HG03432 (cell line): ENCODE measurements at regions not wholly inside any gene's neighbourhood (a gene's known extent, or its start where the extent isn't known, plus 50 kb on each side); places are given as distances from the start of the nearest gene placed in this dataset.
A peak's percentile ranks its signal among the peaks of the same experiment; 100 is the strongest.

ENCODE experiments used
- ATAC-seq: cut with Tn5 transposase; IDR thresholded peaks from one replicate; pipeline ENCODE4 v1.9.1; 2021; ENCODE audit warnings: mild to moderate bottlenecking, moderate library complexity; ENCODE audit not compliant: unreplicated experiment

DNA sequence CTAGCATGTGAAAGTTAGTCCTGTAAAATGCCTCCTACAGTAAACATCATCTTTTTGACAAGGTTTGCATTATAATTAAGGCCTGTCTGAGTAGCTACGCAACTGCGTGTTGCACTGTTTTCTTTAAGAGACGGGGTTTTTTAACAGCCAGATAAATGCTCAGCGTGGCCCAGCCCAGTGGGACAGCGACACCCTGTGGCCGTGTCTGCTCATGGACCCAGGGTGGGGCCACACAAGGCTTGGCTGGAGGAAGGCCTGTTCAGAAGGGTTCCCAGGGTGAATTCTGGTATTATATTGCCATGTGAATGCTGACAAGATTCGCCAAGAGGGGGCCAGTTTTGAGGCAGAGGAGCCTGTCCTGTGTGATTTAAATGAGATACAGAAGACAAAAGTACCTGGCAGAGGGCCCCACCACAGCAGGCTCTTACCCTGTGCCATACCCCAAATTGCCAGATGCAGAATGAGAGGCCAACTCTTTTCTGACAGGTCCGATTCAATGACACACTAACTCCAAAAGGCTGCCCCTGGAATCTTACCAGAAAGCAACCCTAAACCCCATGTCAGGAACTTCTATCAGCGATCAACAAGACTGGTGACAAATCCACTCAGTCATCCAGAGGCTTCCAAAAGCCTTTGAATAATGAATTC is 65.9 kb upstream of the IRX6 start:
- ATAC-seq = peak; percentile 87

DNA sequence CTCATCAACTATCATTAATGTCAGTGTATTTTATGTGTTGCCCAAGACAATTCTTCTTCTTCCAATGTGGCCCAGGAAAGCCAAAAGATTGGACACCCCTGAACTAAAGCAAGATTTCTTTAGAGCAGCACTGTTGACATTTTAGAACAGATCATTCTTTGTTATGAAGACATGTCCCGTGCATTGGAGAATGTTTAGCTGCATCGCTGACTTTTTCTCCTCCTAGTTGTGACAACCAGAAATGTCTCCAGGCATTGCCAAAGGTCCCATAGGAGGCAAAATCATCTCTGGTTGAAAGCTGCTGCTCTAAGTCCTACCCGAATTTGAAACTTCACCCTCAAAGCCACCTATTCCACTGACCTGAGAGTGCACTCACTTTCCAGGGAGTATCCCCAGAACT is 62.7 kb upstream of the IRX6 start:
- ATAC-seq = no peak

DNA sequence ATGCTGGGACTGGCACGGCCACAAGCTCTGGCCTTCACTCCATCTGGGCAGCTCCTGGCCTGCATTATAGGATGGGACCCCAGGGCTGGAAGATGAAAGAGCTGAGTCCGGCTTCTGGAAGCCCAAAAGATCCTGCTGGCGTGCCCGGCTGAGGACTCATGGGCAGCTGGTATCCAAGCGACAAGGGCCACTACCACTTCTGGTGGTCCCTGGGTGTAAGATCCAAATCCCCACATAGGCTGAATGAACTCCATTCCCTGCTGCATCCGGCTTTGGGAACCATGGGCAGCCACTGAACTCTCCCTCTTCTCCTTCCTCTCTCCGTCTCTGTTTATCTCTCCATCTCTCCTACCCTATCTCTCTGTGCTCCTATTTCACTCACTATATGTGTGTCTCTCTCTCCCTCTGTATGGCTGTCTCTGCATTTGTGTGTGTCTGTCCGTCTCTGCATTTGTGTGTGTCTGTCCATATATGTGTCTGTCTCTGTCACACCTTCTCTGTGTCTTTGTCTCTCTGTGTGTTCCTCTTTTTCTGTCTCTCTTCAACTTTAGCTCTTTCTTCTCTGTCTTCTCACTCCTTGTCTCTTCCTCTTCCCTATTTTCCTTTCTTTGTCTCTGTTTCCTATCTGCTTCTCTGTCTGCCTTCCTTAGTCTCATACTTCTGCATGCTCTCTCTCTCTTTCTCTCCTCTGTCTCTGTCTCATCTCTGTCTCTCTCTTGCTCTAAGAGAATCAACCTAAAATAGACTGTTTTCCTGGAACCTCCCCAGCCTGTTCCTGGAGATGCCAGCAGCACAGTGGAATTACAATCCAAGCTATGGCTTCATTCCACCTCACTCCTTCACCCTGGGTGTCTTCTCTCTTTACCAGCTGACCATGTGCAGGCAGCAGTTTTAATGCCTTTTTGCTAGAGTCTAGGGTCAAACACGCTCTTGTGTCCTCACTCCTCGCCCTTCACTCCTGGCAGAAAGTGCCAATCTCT is 60.4 kb upstream of the IRX6 start:
- ATAC-seq = no peak

DNA sequence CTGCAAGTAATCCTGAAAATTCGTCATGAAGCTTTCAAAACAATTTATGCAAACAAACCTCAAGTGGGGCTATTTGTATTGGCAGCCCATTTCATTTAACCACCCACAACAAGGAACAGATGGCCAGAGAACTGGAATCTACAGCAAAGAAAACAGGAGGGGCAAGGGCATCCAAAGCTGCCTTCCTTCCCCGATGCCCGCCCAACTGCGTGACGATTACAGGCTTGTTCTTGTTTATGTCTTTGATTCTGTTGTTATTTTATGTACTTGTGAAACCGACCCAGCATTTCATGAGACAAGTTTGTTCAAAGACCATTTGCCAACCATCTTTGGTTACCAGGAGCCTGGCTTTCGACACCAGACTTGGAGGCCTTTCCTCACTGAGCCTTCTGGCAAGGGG is 59.1 kb upstream of the IRX6 start:
- no peak for ATAC-seq

DNA sequence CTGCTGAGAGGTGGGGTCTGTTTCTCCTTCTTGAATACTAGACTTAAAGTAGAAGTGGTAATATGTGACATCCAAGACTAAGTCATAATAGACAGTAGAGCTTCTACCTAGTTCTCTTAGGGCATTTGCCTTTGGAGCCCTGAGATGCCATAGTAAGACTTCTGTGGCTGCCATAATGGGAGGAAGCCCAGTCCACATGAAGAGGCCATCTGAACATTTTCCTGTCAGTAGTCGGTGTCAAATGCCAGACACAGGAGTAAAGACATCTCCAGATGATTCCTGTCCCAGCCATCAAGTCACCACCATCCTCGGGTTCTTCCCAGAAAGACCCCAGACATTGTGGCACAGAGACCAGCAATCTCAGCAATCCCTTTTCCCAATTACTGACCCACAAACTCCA is 58.1 kb upstream of the IRX6 start:
- no peak for ATAC-seq

DNA sequence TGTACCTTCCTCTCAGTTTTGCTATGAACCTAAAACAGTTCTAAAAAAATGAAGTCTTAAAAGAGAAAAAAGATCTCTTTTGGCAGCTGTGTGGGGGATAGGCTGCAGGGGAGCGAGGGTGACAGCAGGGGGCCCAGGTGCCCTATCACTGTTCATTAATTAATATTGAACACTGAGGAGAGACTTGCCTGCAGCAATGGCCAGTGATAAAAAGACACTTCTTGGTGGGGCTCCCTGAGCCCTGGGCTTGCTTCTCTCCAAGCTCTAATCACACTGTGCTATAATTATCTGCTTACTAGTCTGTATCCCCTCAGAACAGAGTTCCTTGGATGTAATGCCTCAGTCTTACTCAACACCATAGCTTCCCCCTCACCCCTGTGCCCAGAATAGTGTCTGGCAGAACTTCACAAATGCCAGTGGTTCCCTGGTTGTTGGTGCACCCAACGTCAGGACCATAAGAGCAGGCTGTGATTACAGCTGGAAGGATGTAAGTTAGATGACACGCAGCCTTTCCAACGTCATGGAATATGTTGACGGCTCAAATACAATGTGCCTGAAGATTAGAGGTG is 52.0 kb upstream of the IRX6 start:
- ATAC-seq = no peak

DNA sequence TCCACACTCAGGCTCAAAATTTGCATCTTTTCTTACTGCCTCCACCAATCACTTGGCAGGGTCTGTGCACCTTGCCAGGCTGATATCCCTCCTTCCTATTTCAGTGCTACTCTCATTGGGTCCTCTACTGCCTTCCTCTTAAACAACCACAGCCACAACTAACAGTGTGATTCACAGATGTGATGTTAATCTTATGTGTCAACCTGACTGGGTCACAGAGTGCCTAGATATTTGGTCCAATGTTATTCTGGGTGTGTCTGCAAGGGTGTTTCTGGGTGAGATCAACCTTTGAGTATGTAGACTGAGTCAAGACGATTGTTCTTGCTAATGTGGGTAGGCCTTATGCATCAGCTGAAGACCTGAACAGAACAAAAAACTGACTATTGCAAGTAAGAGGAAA is 51.3 kb upstream of the IRX6 start:
- ATAC-seq = no peak

DNA sequence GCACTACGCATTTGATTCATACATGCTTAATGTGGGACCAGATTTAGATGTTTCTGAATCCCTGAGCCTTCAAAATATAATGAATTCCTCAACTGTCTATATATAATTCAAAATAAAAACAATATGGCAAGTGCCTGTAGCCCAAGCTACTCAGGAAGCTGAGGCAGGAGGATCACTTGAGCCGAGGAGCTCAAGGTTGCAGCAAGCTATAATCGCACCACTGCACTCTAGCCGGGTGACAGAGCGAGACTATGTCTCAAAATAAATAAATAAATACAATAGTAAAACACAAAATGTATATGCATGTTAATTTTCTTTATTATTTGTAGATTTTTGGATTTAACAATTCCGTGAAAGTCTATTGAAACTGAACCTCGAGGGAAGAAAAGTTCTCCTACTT is 50.6 kb upstream of the IRX6 start:
- no peak for ATAC-seq

DNA sequence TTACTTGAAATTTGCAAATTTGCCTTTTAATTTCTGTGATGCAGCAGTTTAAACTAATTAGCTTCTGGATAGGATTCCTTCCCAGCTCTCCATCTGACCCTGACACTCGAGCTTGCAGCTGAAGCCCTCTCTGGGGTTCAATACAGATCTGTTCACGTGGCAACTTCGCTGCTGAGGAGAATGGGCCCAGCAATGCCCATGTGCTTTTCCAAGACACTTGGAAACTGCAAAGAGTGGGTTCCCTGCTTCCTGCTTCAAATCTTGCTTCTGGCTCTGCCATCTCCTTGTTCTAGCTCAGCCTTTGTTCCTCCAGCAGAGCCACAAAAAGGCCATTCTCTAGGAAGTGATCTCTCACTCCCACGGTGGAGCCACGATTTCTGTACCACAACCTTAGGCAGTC is 50.0 kb upstream of the IRX6 start:
- ATAC-seq = no peak
